Fibroblast of lung (primary cell): ENCODE measurements at regions not wholly inside any gene's neighbourhood (a gene's known extent, or its start where the extent isn't known, plus 50 kb on each side); places are given as distances from the start of the nearest gene placed in this dataset.

Experiments used
- DNase-seq, 2 donors: peaks; one replicate each; pipeline versions ENCODE4 v3.0.0 to v3.0.0-alpha.2; 2010; ENCODE audit warnings: low read depth in 2 of 2
- H2AFZ ChIP-seq: 2 replicates; pipeline ENCODE4 v1.5.1; 2012; ENCODE audit warnings: low read length, control low read depth, inconsistent platforms
- H3K27ac ChIP-seq: 2 replicates; pipeline ENCODE4 v1.5.1; 2011; ENCODE audit warnings: low read length, control low read depth; ENCODE audit not compliant: insufficient read depth
- H3K27me3 ChIP-seq: 2 replicates; pipeline ENCODE4 v1.5.1; 2011; ENCODE audit warnings: mild to moderate bottlenecking, low read length; ENCODE audit not compliant: control insufficient read depth, insufficient read depth
- H3K36me3 ChIP-seq: 2 replicates; pipeline ENCODE4 v1.5.1; 2011; ENCODE audit warnings: low read length; ENCODE audit not compliant: control insufficient read depth, insufficient read depth
- H3K4me1 ChIP-seq: 2 replicates; pipeline ENCODE4 v1.5.1; 2011; ENCODE audit warnings: low read length; ENCODE audit not compliant: control insufficient read depth, insufficient read depth; ENCODE audit errors: extremely low read depth
- H3K4me2 ChIP-seq: 2 replicates; pipeline ENCODE4 v1.5.1; 2011; ENCODE audit warnings: low read length, control low read depth; ENCODE audit not compliant: insufficient read depth; ENCODE audit errors: extremely low read depth
- H3K4me3 ChIP-seq, 4 experiments: fragments of 200-600 bp in 1 of 4; sonication (generic) in 1 of 4; replicated peaks in 1 of 4; 2 replicates each; pipeline ENCODE4 v1.5.1; 2011 to 2016; ENCODE audit warnings: low read length in 4 of 4, low read depth in 3 of 4, mild to moderate bottlenecking in 3 of 4, control low read depth in 2 of 4, inconsistent platforms in 1 of 4, mixed read lengths in 1 of 4; ENCODE audit not compliant: insufficient read depth in 1 of 4; ENCODE audit errors: control extremely low read depth in 1 of 4
- H3K79me2 ChIP-seq: 2 replicates; pipeline ENCODE4 v1.5.1; 2012; ENCODE audit warnings: mild to moderate bottlenecking, low read length, inconsistent platforms; ENCODE audit not compliant: control insufficient read depth, insufficient read depth
- H3K9ac ChIP-seq: 2 replicates; pipeline ENCODE4 v1.5.1; 2011; ENCODE audit warnings: mild to moderate bottlenecking, low read length, control low read depth; ENCODE audit not compliant: insufficient read depth
- H3K9me3 ChIP-seq: 2 replicates; pipeline ENCODE4 v1.5.1; 2012; ENCODE audit warnings: low read depth, low read length; ENCODE audit not compliant: control insufficient read depth, insufficient read depth
- H4K20me1 ChIP-seq: 2 replicates; pipeline ENCODE4 v1.5.1; 2011; ENCODE audit warnings: low read length; ENCODE audit not compliant: control insufficient read depth, insufficient read depth; ENCODE audit errors: extremely low read depth
- CTCF ChIP-seq, 2 donors: IDR thresholded peaks in 1 of 2; conservative IDR thresholded peaks in 1 of 2; 1 replicate in 1 of 2; 2 replicates in 1 of 2; pipeline ENCODE4 v1.5.1; 2011 to 2012; ENCODE audit warnings: low read length in 2 of 2, control low read depth in 1 of 2, inconsistent platforms in 1 of 2, low read depth in 1 of 2, mild to moderate bottlenecking in 1 of 2
- EZH2 ChIP-seq: IDR thresholded peaks from 2 replicates; pipeline ENCODE4 v1.5.1; 2012; ENCODE audit warnings: low read length, control low read depth, mild to moderate bottlenecking; ENCODE audit errors: missing control alignments

- Histone ChIP-seq H2AFZ (no peak overlapping the region), H3K27ac (no peak overlapping the region), H3K4me1 (no peaks in the 10 kb centered on the region)
Measured at GRCh38 chr5:167393358-167393757, 898.1 kb upstream of the WWC1 start.

GRCh38 chr5:167402671-167403070 is 888.8 kb upstream of the WWC1 start:
- no peaks in the 10 kb centered on the region for H3K9me3 ChIP-seq
- no peaks in the 10 kb centered on the region for H4K20me1 ChIP-seq
- no peaks in the 10 kb centered on the region for H3K4me1 ChIP-seq
- H3K4me3 ChIP-seq = no peak overlapping the region
- no peaks in the 10 kb centered on the region for H3K79me2 ChIP-seq
- no peak for TF ChIP-seq EZH2
- TF ChIP-seq CTCF (conservative IDR thresholded peaks at IDR 0.05 in 1 of 2, IDR thresholded peaks at IDR 0.05 in 1 of 2; ENCODE audit: low read depth in 1 of 2, low read length in 2 of 2) = no peak
- no peak overlapping the region for H2AFZ ChIP-seq
- H3K36me3 ChIP-seq = no peaks in the 10 kb centered on the region
- H3K27ac ChIP-seq = no peak overlapping the region
- H3K9ac ChIP-seq = no peak overlapping the region
- H3K4me2 ChIP-seq = no peak overlapping the region
- peak in 1 of 2 donors; percentile 27 for DNase-seq
- H3K27me3 ChIP-seq = no peaks in the 10 kb centered on the region

More at GRCh38 chr5:167393358-167393757, 898.1 kb upstream of the WWC1 start:
- no peaks in the 10 kb centered on the region for H4K20me1 ChIP-seq
- H3K9ac ChIP-seq = no peak overlapping the region
- H3K9me3 ChIP-seq = no peaks in the 10 kb centered on the region
- no peak overlapping the region for H3K4me3 ChIP-seq
- no peaks in the 10 kb centered on the region for H3K79me2 ChIP-seq
- TF ChIP-seq EZH2 (no peak), CTCF (conservative IDR thresholded peaks at IDR 0.05 in 1 of 2, IDR thresholded peaks at IDR 0.05 in 1 of 2; ENCODE audit: low read depth in 1 of 2, low read length in 2 of 2) (no peak)
- no peaks in the 10 kb centered on the region for H3K36me3 ChIP-seq
- no peaks in the 10 kb centered on the region for H3K27me3 ChIP-seq
- no peak overlapping the region for H3K4me2 ChIP-seq
- DNase-seq = no peak

- Histone ChIP-seq H4K20me1 (no peaks in the 10 kb centered on the region), H3K4me3 (no peak overlapping the region), H3K4me2 (no peak overlapping the region)
Measured at GRCh38 chr5:167406513-167406912, 884.9 kb upstream of the WWC1 start.

More at GRCh38 chr5:167406513-167406912, 884.9 kb upstream of the WWC1 start:
- TF ChIP-seq CTCF (conservative IDR thresholded peaks at IDR 0.05 in 1 of 2, IDR thresholded peaks at IDR 0.05 in 1 of 2; ENCODE audit: low read depth in 1 of 2, low read length in 2 of 2) (no peak), EZH2 (no peak)
- DNase-seq = no peak
- H3K9me3 ChIP-seq = no peaks in the 10 kb centered on the region
- H3K27ac ChIP-seq = no peak overlapping the region
- no peak overlapping the region for H3K9ac ChIP-seq
- no peaks in the 10 kb centered on the region for H3K79me2 ChIP-seq
- no peaks in the 10 kb centered on the region for H3K27me3 ChIP-seq
- no peak overlapping the region for H2AFZ ChIP-seq
- H3K36me3 ChIP-seq = no peaks in the 10 kb centered on the region
- H3K4me1 ChIP-seq = no peaks in the 10 kb centered on the region
